ENCODE measurements at regions not wholly inside any gene's neighbourhood (a gene's known extent, or its start where the extent isn't known, plus 50 kb on each side); places are given as distances from the start of the nearest gene placed in this dataset.

- Mint-ChIP-seq H3K36me3 (ENCODE audit: low read depth) (peaks cover 6% of the 10 kb centered on the region), H3K27ac (peak overlapping the region; percentile 61), H3K4me1 (peaks cover 27% of the 10 kb centered on the region), H3K27me3 (ENCODE audit: insufficient read depth, low read depth, poor library complexity) (no peaks in the 10 kb centered on the region), H3K9me3 (peaks cover 19% of the 10 kb centered on the region; the same call in 2 of the 3 replicates), H3K4me3 (no peak overlapping the region; the same call in 2 of the 3 replicates)
- H2AFZ ChIP-seq: peak overlapping the region; percentile 28
- no peaks in the 10 kb centered on the region for H4K20me1 ChIP-seq (replicated peaks; ENCODE audit: insufficient read depth)
- peaks cover 16% of the 10 kb centered on the region for H3K9me2 ChIP-seq (ENCODE audit: insufficient read depth)
- TF ChIP-seq POLR2AphosphoS5 (IDR thresholded peaks at IDR 0.05; ENCODE audit: low read depth) (no peak), ZNF114 (CRISPR knock-in tag; IDR thresholded peaks at IDR 0.05) (no peak), EZH2phosphoT487 (IDR thresholded peaks at IDR 0.05; ENCODE audit: unreplicated experiment) (no peak), EZH2 (IDR thresholded peaks at IDR 0.05; ENCODE audit: low read depth, unreplicated experiment) (no peak), NANOG (IDR thresholded peaks at IDR 0.05; ENCODE audit: borderline replicate concordance) (no peak), CTCF (conservative IDR thresholded peaks at IDR 0.05; ENCODE audit: low read depth in 2 of 2) (no peak), STAT1 (IDR thresholded peaks at IDR 0.05; ENCODE audit: unreplicated experiment) (no peak), ZNF331 (CRISPR knock-in tag; IDR thresholded peaks at IDR 0.05; ENCODE audit: low read depth) (no peak), CREB1 (CRISPR knock-in tag; IDR thresholded peaks at IDR 0.05; ENCODE audit: low read depth) (no peak), ZNF462 (CRISPR knock-in tag; IDR thresholded peaks at IDR 0.05) (no peak; the same call in 1 of the 2 replicates), JUNB (IDR thresholded peaks at IDR 0.05; ENCODE audit: unreplicated experiment) (no peak), REST (IDR thresholded peaks at IDR 0.05; ENCODE audit: unreplicated experiment) (no peak), ETS1 (IDR thresholded peaks at IDR 0.05) (no peak)
- H3K27me3 ChIP-seq (ENCODE audit: insufficient read depth): no peaks in the 10 kb centered on the region
- H3K36me3 ChIP-seq (ENCODE audit: insufficient read depth): no peaks in the 10 kb centered on the region
- H3K27ac ChIP-seq (ENCODE audit: low read depth): no peak overlapping the region
- H3K4me1 ChIP-seq (ENCODE audit: insufficient read depth): peaks cover 18% of the 10 kb centered on the region
- H3K4me3 ChIP-seq: no peak overlapping the region
- DNase-seq (ENCODE audit: low spot score) (no peak), ATAC-seq (peak; percentile 38; the same call in 1 of the 3 replicates)
- peak overlapping the region; percentile 35; the same call in 1 of the 2 replicates for H3K4me2 ChIP-seq
- no peaks in the 10 kb centered on the region for H3K79me2 ChIP-seq (replicated peaks; ENCODE audit: insufficient read depth)
- no peaks in the 10 kb centered on the region for H3F3A ChIP-seq (replicated peaks; ENCODE audit: low read depth)
Observed at GRCh38 chr13:39803851-39804250, 148.4 kb downstream of the COG6 start.

All from GM23338 (cell line).